ENCODE measurements at regions not wholly inside any gene's neighbourhood (a gene's known extent, or its start where the extent isn't known, plus 50 kb on each side); places are given as distances from the start of the nearest gene placed in this dataset.
"Not testable (repeated sequence)": the region's sequence is repeated elsewhere in the genome, so short reads cannot be mapped to it uniquely, and the experiment has no call there.

DNA sequence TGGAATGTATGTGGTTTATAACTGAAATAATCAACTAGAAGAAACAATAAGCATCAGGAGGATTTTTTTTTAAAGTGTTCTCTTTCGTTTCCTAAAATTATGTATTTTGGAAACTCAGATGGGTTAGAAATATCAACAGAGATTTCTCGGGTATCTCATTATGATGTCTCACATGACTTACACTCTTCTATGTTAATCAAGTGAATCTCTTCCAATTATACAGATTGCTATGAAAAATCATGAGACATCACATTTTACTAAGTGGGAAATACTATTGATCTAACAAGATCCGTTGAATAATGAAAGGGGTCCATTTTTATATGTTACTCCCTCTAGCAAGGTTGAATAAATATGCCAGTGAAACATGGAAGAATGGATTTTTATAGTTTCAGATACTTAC, 54.7 kb upstream of the NRIP1 start:
- no peak for DNase-seq

DNA sequence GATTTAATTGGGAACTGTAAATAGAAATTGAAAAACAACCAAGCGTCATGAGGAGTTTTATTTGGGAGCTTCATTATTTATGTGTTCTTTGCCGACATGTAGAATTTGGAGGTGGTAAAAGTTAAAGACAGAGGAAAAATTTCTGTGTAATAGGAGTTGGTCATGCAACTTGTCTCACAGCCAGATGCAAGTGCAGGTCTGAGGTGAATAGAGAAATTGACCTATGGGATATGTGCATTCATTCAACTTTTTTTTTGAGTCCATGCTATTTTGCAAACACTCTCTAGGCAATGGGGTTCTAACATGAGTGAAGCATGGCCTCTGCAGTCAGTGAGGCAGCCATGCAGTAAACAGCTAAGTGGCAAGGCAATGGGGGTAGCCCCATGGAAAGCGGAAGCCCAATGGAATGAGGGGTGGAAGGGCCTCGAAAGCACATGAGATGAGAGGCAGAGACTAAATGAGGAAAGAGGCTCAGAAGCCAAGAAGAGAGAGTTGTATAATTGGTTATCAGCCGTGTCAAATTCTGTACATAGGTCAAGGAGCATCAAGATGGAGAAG, 56.4 kb upstream of the NRIP1 start:
- no peak for DNase-seq

DNA sequence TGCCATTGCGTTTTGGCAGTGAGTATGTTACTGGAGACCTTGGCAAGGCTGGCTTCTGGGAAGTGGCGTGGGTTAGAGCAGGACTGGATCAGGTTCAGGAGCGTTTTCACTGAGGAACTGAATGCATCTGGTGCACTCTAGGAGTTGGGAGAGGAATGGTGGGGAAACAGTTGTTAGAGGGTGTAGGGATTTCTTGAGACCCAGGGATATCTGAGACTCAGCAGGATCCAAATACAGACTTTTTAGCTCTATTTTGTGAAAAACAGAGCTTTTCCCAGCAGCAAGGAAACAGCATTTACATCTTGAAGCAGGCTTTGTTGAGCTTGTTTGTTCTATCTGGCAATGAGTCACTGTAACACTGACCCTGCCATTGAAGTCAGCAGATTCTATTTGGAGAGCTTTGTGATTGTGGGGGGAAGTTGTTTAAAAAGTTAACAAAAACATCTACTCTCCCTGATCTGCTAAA, 56.9 kb upstream of the NRIP1 start:
- no peak for DNase-seq

DNA sequence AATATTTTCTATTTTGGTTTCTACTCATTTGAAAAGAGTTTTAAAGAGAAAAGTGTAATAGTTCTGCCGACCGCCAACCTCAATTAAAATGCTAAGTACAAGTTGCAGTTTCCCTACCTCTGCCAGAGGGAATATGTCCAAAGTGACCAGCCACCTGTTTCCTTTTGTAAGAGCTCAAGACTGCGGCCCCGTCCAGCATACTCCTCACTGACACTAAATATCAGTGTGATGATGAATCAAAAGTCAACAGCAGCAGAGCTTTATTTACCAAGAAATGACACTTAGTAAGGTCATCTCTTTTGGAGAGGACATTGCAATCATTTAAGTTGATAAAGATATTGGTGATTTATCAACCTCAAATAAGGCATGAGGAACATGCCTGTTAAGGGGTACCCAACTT, 57.4 kb upstream of the NRIP1 start:
- no peak for DNase-seq

- DNase-seq = no peak
Observed at GRCh38 chr21:15124731-15125130, 59.9 kb upstream of the NRIP1 start.

DNA sequence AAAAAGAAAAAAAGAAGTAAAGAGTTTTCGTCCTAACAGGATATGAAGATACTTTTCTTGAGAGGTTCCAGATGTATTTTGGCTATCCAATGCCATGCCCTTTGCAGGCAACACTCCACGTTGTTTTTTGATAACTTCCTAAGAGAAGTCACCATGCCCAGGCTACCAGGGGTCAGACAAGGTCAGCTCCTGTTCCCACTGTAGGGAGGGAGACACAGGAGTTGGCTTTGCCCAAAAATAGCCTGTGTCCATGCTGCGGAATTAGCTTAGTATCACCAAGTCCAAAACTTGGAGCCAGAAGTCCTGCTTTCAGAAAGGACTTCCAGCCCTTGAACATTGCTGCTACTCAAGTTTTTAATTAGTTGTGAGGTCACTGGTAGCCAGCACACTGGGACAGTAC, 62.1 kb upstream of the NRIP1 start:
- no peak for DNase-seq

- no peak for DNase-seq
Observed at GRCh38 chr21:15127437-15127836, 62.6 kb upstream of the NRIP1 start.

GRCh38 chr21:15128267-15128666, 63.5 kb upstream of the NRIP1 start:
- DNase-seq = no peak

DNA sequence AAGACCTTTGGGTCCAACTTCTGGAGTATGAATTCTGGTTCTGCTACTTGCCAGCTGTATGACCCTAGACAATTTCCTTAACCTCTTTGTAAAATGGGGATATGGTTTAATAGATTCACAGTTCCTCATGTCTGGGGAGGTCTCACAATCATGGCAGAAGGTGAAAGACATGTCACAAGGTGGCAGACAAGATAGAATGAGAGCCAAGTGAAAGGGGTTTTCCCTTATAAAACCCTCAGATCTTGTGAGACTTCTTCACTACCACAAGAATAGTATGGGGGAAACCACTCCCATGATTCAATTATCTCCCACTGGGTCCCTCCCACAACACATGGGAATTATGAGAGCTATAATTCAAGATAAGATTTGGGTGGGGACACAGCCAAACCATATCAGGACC, 63.9 kb upstream of the NRIP1 start:
- DNase-seq = not testable (repeated sequence)

- DNase-seq = no peak
Observed at GRCh38 chr21:15130326-15130725, 65.5 kb upstream of the NRIP1 start.

DNA sequence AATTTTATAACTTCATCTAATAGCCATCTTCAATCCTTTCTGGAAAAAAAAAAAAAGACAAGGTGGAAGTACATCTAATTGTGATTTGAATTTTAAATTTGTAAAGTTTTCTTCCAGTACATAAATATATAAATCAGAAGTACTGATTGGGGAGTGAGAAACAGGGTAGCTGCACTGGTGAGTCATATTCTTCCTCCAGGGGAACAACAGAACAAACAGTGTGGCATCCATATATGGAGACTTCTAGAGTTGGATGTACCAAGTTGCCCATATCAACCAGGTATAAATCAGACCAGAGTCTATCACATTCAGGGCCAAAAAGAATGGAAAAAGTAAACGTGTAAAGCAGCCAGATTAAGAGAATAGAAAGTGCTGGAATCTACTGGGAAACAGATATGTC, 66.0 kb upstream of the NRIP1 start:
- DNase-seq = no peak

DNA sequence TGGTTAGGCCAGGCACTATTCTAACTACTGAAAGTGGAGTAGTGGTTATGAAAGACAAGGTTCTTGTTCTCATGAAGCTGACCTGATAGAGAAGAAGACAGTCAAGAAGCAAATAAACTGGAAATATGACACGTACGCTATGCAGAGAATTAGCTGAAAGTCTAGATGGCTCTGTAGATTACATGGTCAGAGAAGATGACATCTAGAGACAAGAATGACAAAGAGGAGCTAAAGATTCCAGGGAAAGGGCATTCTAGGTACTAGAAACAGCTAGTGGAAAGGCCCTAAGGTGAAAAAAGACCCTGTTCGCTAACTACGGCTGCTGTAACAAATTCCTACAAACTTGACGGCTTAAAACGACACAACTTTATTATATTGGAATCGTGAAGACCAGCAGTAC, 68.0 kb upstream of the NRIP1 start:
- DNase-seq = no peak

DNA sequence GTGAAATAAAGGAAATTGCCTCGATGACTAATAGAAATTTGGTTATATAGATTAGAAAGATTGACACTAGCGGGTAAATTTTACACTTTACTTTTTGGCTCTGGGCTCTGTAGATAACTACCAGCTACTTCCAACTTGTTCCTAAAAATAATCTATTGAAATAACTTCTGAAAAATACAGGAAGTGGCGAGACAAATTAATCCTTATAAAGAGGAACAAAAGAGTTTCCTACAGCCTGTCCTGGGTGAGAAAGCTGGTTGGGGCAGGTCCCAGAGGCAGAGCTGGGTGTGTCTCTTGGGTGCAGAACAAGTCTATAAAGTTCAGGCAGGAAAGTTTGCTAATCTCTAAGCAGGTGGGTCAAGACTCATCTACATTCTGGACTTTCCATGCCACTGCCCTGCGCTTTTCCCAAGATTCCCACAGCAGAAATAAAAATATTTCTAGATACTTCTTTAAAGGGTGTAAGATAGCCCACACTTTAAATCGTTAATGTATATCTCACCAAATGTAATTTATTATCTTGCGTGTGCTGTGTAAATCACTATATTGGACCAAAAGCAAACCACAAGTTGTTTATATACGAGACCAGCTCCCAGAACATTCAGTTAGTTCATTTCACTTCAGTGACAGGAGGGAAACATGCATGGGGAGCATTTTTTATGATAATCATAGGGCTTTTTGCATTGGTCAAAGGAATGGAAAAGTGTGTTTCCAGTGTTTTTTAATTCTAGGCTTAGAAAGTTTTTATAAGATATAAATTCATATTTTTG, 70.1 kb upstream of the NRIP1 start:
- peak; percentile 15 to 40 for DNase-seq

DNA sequence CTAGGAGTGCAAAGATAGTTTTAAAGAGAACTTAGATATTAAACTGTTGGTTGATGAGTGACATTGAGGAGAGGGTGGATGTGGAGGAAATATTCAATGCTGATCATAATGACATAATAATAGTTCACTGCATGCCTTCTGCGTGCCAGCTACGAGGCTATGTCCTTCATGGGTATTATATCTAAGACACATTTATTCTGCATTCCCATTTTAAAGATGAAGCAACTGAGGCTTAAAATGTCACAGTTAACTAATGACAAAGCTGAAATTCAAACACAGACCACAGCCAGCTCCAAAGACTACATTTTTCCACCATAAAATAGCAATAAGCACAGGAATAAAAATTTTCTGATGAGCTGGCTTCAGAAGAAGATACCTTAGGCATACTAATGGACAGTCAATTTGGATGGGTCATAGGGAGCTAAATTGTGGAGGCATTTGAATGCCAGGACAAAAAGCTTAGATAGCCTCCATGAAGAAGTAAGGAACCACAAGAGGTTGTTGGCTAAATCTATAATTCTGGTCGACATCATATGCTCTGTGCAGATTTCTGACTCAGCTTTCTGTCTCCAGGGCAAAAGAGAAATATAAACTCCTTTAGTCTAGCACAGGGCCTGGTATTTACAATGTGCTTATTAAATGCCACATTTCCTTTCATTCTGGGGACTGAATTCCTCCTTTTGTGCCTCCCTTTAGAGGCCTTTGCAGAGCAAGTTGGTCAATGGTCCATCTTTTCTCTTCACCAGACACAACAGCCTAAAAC, 71.2 kb upstream of the NRIP1 start:
- no peak for DNase-seq

- no peak for DNase-seq
Observed at GRCh38 chr21:15138490-15138889, 73.7 kb upstream of the NRIP1 start.

DNA sequence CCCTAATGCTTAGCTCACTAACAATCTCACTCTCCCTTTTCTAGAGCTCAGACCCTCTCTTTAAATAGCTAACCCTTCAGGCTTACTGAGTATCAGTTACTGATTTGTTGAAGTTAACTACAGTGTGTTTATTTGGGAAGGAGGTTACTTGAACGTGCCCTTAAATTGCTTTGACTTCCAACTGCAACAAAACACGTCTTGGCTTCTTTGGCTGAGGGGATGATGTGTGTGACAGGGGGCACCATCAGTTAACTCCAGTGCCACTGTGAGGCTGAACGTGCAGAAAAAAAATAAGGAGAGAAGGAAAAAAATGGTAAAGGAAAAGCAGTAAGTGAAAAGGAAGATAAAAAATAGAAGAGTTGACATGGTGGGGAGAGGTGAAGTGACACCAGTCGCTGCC, 75.1 kb upstream of the NRIP1 start:
- no peak for DNase-seq

DNA sequence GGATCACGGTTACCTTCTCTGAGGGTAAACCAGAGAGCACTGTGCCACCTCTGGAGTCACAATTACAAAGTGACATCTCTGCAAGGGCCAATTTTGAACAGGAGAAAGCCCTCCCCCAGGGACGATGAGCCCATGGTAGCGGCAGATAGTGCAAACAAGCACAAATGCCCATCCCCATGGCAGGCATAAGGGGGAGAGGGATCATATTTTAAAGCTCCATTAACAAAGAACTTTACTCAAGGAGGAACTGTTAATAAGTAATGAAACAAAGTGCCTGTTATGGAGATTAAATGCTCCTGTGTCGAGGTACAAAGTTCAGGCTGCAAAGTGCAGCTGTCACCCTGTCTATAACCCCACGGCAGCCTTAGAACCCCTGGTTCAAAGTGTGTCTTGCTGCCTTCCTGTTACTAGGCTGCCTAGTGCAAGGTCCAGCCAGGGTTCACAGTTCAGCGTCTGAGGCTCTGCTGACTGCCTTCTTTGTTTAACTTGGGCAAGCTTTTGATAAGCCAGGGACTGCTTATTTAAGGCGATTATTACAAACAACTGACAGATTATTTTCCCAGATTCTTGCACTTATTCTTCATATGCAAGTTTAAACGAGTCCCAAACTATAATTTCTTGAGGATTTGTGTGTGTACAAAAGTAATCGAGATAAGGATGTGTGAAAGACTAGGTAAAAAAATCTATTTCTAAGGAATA, 75.7 kb upstream of the NRIP1 start:
- no peak for DNase-seq

DNA sequence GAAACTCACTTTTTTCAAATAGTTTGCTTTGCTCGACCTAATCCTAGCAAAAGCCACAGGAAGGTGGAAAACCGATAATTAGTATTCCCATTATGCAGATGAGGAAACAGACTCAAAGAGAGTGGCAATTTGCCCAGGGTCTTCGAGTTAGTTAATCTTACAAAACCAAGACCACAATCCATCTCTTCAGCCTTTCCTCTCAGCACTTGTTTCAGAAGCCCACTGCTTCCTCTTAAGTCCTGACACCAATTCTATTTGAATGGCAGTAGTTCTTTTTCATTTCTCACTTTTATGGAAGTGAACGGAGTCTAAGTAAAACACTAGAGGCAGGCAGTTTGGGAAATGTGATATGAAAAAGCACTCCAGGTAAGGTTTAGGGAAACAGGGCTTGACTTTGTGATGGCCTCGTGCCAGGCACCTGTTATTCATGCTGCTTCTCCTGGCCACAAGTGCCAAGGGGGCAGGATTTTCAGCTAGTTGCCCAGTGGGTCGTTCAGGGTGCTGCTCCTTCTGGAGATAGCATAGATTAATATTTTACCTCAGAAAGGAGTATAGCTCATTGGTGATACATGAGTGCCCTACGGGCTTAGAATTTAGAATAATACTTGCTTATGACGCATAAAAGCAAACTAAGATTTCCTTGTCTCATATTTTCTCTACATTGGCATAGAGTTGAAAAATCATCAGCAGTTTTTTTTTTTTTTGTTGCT, 76.6 kb upstream of the NRIP1 start:
- DNase-seq = no peak

DNA sequence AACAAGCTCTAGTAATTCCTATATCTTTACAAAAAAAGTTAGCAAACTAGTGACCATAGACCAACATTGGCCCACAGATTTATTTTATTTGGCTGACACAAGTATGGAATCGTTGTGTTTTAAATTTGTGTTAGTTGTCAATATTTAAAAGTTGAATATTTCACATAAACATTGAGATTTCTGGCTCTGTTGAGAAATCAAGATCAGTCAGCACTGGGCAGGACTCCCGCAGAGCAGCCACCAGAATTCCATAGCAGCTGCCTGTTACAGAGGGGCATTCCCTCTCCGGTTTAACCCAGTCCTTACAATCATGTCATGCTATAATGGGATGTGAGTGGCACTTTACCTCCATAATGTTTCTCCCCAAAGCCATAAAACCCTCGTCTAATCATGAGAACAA, 79.2 kb upstream of the NRIP1 start:
- no peak for DNase-seq

GRCh38 chr21:15148437-15148836, 83.6 kb upstream of the NRIP1 start:
- no peak for DNase-seq

DNA sequence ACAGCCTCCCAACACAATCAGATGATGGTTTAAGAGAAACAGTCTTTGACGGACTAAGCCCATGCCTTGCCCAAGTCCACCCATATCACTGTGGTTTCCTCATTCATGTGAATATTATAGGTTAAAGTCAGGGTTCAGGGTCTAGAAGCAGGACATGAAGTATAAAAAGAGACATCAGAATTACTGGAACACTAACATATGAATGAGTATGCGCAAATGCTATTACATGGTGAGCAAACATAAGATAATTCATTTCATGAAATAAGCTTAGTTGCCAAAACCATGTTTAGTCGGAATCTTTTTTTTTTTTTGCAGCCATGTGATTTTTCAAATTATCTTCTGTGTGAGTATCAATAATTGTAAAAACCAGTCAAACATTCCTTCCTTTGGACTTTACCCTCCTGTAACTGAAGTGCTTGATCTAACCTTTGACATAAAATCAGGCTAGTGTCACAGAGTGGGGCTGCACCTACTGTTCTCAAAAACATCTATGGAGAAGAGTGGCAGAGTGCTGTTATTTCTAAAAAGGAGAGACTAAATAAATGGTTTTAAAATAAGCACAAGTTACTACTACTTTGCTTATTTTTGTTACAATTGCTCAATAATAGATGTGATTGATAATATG, 84.9 kb upstream of the NRIP1 start:
- DNase-seq = no peak

DNA sequence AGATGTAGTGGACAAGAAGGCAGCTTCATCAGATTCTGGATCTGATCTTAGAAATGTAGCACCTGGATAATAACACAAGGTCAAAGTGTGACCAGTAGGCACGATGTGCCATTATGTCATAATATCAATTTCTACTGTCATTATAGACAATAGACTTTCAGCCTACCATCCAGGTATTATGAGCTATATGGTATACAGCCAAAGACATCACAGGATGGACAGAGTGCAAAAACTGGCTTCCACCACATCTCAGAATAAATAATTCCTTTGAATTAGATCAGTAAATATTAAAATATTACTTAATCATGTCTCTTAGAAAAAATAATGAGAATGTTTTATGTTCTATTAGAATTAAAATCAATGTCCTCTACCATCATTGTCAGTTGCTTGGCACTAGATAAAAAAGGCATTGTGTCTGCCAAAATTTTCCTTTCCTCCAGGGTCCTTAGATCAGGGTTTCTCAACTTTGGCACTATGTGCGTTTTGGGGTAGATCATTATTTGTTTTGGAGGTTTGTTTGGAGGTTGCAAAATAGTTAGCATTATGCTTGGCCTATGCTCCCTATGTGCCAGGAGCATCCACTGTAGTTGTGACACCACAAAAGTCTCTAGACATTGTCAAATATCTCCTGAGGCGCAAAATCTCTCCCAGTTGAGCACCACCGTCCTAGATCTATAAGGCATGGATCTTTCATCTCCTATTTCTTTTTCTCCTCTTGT, 86.7 kb upstream of the NRIP1 start:
- no peak for DNase-seq

All from AML-193 (cell line).